ENCODE measurements at regions not wholly inside any gene's neighbourhood (a gene's known extent, or its start where the extent isn't known, plus 50 kb on each side); places are given as distances from the start of the nearest gene placed in this dataset.

DNA sequence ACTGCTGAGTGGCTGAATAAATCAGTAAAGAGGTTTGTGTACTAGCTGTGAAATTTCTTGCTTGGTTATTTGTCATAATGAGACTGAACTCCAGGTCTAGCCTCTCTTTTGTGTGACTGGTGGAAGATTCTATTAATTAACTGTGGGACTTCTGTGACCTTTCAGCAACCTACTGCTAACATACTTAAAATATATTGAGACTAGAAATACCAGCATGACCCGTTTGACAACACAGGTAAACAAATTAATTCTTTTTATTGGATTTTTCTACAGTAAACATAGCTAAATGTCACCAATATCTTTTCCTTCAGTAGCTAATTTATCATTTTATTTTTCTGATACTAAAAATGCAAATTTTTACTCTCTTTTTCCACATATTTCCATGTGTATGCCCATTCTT is 390.4 kb upstream of the KCNN2 start:
- CTCF ChIA-PET = interaction anchor here (0.6 kb wide), 1 partner anchor 47 kb away, joined by 3 read pairs; no protein-coding TSS in a partner anchor
- H3K4me1 Mint-ChIP-seq (ENCODE audit: insufficient read depth, unreplicated experiment) = no peaks in the 10 kb centered on the region
- DNase-seq (ENCODE audit: unreplicated experiment) = no peak
- intact Hi-C loops (cut with micrococcal nuclease) = no loop called here
- BruUV-seq (replicated peaks) = no TSS peak
- POLR2A ChIA-PET = no interaction called here
- H3K27me3 Mint-ChIP-seq (ENCODE audit: insufficient read depth, unreplicated experiment) = peaks cover 30% of the 10 kb centered on the region
- no peaks in the 10 kb centered on the region for H3K9me3 Mint-ChIP-seq (ENCODE audit: unreplicated experiment)
- no peak overlapping the region for H3K27ac Mint-ChIP-seq (ENCODE audit: low read depth, unreplicated experiment)
- TF ChIP-seq, protein P1, sequence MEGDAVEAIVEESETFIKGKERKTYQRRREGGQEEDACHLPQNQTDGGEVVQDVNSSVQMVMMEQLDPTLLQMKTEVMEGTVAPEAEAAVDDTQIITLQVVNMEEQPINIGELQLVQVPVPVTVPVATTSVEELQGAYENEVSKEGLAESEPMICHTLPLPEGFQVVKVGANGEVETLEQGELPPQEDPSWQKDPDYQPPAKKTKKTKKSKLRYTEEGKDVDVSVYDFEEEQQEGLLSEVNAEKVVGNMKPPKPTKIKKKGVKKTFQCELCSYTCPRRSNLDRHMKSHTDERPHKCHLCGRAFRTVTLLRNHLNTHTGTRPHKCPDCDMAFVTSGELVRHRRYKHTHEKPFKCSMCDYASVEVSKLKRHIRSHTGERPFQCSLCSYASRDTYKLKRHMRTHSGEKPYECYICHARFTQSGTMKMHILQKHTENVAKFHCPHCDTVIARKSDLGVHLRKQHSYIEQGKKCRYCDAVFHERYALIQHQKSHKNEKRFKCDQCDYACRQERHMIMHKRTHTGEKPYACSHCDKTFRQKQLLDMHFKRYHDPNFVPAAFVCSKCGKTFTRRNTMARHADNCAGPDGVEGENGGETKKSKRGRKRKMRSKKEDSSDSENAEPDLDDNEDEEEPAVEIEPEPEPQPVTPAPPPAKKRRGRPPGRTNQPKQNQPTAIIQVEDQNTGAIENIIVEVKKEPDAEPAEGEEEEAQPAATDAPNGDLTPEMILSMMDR (IDR thresholded peaks at IDR 0.05; ENCODE audit: unreplicated experiment) = no peak
- no peak overlapping the region for H3K4me3 Mint-ChIP-seq (ENCODE audit: unreplicated experiment)
- no peaks in the 10 kb centered on the region for H3K36me3 Mint-ChIP-seq (ENCODE audit: insufficient read depth, unreplicated experiment)

DNA sequence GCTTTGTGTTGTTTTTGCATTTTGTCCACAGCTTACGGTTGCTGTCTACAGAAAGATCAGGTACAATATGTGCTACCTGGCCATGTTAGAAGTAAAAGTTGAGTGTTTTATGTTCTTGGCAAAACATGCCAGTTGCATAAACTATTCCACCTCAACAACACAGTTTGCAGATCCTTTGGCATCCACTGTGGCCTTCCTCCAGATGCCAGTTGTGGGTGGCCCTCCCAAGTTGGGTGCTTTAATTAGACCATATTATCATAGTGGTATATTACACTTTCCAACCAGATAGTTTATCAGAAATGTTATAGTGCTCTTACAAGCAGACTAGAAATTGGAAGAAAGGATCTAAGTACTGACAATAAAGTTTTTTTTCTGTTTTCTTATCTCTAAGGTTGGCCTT is 386.9 kb upstream of the KCNN2 start:
- DNase-seq (ENCODE audit: unreplicated experiment) = no peak
- ChIA-PET POLR2A (no interaction called here), CTCF (no interaction called here)
- Mint-ChIP-seq H3K36me3 (ENCODE audit: insufficient read depth, unreplicated experiment) (peaks cover 6% of the 10 kb centered on the region), H3K4me1 (ENCODE audit: insufficient read depth, unreplicated experiment) (no peaks in the 10 kb centered on the region), H3K27me3 (ENCODE audit: insufficient read depth, unreplicated experiment) (no peaks in the 10 kb centered on the region), H3K4me3 (ENCODE audit: unreplicated experiment) (no peak overlapping the region), H3K9me3 (ENCODE audit: unreplicated experiment) (no peaks in the 10 kb centered on the region), H3K27ac (ENCODE audit: low read depth, unreplicated experiment) (no peak overlapping the region)
- intact Hi-C loops (cut with micrococcal nuclease) = no loop called here
- BruUV-seq (replicated peaks) = no TSS peak
- TF ChIP-seq, protein P1 (IDR thresholded peaks at IDR 0.05; ENCODE audit: unreplicated experiment) = no peak

DNA sequence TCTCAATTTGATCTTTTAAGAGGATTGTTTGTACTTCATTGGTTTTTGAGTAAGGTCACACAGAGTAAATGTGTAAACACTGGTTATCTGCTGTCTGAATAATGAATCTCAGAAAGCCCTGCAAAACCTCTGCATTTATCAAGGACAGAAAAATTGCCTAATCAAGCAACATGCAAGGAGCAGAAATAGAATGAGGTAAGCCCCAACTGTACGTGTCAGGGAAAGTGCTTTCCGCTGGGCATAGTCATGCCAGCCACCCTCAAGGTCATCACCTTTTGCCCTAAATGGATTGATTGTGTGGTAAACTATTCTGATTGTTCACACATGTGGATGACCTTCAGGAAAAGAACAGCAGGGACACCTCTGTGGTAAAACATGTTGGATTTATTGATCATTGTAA is 376.9 kb upstream of the KCNN2 start:
- no peak overlapping the region for H3K4me3 Mint-ChIP-seq (ENCODE audit: unreplicated experiment)
- H3K9me3 Mint-ChIP-seq (ENCODE audit: unreplicated experiment) = no peaks in the 10 kb centered on the region
- H3K4me1 Mint-ChIP-seq (ENCODE audit: insufficient read depth, unreplicated experiment) = no peaks in the 10 kb centered on the region
- ChIA-PET POLR2A (no interaction called here), CTCF (no interaction called here)
- no peak for DNase-seq (ENCODE audit: unreplicated experiment)
- intact Hi-C loops (cut with micrococcal nuclease) = no loop called here
- no TSS peak for BruUV-seq (replicated peaks)
- TF ChIP-seq, protein P1 (IDR thresholded peaks at IDR 0.05; ENCODE audit: unreplicated experiment) = no peak
- H3K36me3 Mint-ChIP-seq (ENCODE audit: insufficient read depth, unreplicated experiment) = peaks cover under 1% of the 10 kb centered on the region
- H3K27me3 Mint-ChIP-seq (ENCODE audit: insufficient read depth, unreplicated experiment) = peaks cover 13% of the 10 kb centered on the region
- no peak overlapping the region for H3K27ac Mint-ChIP-seq (ENCODE audit: low read depth, unreplicated experiment)

DNA sequence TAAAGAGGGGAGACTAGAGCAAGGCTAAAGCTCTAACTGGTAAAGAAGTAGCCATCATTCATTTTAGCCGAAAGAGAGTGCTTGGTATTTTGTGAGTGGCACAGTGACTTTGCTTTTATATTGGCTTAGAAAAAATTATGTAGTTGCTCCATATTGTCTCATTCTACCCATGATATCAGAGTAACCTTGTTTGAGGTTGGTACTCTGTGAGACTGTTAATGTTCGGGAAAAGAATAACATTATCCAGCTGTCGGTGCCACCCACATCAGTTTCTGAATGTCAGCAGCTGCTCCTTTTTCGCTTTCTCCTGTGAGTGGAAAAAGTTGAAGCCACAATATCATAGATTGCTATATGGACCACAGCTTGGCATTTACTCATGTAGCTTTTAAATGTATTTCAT is 376.4 kb upstream of the KCNN2 start:
- H3K36me3 Mint-ChIP-seq (ENCODE audit: insufficient read depth, unreplicated experiment) = no peaks in the 10 kb centered on the region

More for the DNA sequence above, 376.4 kb upstream of the KCNN2 start:
- Mint-ChIP-seq H3K27me3 (ENCODE audit: insufficient read depth, unreplicated experiment) (peaks cover 13% of the 10 kb centered on the region), H3K4me3 (ENCODE audit: unreplicated experiment) (no peak overlapping the region), H3K27ac (ENCODE audit: low read depth, unreplicated experiment) (no peak overlapping the region), H3K9me3 (ENCODE audit: unreplicated experiment) (no peaks in the 10 kb centered on the region), H3K4me1 (ENCODE audit: insufficient read depth, unreplicated experiment) (peaks cover 4% of the 10 kb centered on the region)
- TF ChIP-seq, protein P1 (IDR thresholded peaks at IDR 0.05; ENCODE audit: unreplicated experiment) = no peak
- ChIA-PET CTCF (no interaction called here), POLR2A (no interaction called here)
- BruUV-seq (replicated peaks) = no TSS peak
- DNase-seq (ENCODE audit: unreplicated experiment) = no peak
- intact Hi-C loops (cut with micrococcal nuclease) = no loop called here
